Liver (tissue), 8 donors: ENCODE measurements at regions not wholly inside any gene's neighbourhood (a gene's known extent, or its start where the extent isn't known, plus 50 kb on each side); places are given as distances from the start of the nearest gene placed in this dataset.

Experiments used
- DNase-seq: peaks from one replicate; pipeline ENCODE4 v3.0.0-alpha.2; 2017; ENCODE audit warnings: low spot score
- H3K27ac ChIP-seq, 2 donors: one replicate each; pipeline ENCODE4 v1.7.0; 2013; ENCODE audit warnings: inconsistent platforms in 2 of 2, low read length in 2 of 2, control low read depth in 1 of 2, low read depth in 1 of 2, mild to moderate bottlenecking in 1 of 2
- H3K27me3 ChIP-seq, 4 donors: one replicate each; pipeline versions ENCODE4 v1.6.1 to v1.7.0; 2013; ENCODE audit warnings: low read length in 3 of 4, inconsistent platforms in 1 of 4, mild to moderate bottlenecking in 1 of 4, moderate library complexity in 1 of 4; ENCODE audit not compliant: control insufficient read depth in 4 of 4, insufficient read depth in 4 of 4
- H3K36me3 ChIP-seq, 4 donors: one replicate each; pipeline versions ENCODE4 v1.6.1 to v1.7.0; 2013; ENCODE audit warnings: low read length in 3 of 4, mild to moderate bottlenecking in 3 of 4, low read depth in 1 of 4, moderate library complexity in 1 of 4; ENCODE audit not compliant: control insufficient read depth in 4 of 4, insufficient read depth in 3 of 4
- H3K4me1 ChIP-seq, 4 donors: one replicate each; pipeline versions ENCODE4 v1.6.1 to v1.7.0; 2013; ENCODE audit warnings: low read length in 3 of 4, mild to moderate bottlenecking in 3 of 4, moderate library complexity in 1 of 4; ENCODE audit not compliant: control insufficient read depth in 4 of 4, insufficient read depth in 4 of 4
- H3K4me3 ChIP-seq, 3 donors: one replicate each; pipeline versions ENCODE4 v1.6.1 to v1.7.0; 2013; ENCODE audit warnings: low read length in 3 of 3, control low read depth in 1 of 3, low read depth in 1 of 3, mild to moderate bottlenecking in 1 of 3
- H3K9ac ChIP-seq, 2 donors: one replicate each; pipeline ENCODE4 v1.7.0; 2013; ENCODE audit warnings: low read length in 2 of 2, mild to moderate bottlenecking in 2 of 2, moderate library complexity in 2 of 2, control low read depth in 1 of 2, low read depth in 1 of 2
- H3K9me3 ChIP-seq, 4 donors: one replicate each; pipeline versions ENCODE4 v1.6.1 to v1.7.0; 2013; ENCODE audit warnings: low read length in 3 of 4; ENCODE audit not compliant: control insufficient read depth in 4 of 4
- ATF3 ChIP-seq: IDR thresholded peaks from 2 replicates; pipeline ENCODE4 v1.6.1; 2016; ENCODE audit warnings: antibody characterized with exemption
- CTCF ChIP-seq: fragments of 150-350 bp; IDR thresholded peaks from 2 replicates; pipeline ENCODE4 v1.5.1; 2017; ENCODE audit warnings: improper control_type of control experiment, low read depth, low read length; ENCODE audit not compliant: missing input control
- EGR1 ChIP-seq, 2 donors: IDR thresholded peaks; 2 replicates each; pipeline ENCODE4 v1.6.1; 2016 to 2018; ENCODE audit warnings: antibody characterized with exemption in 2 of 2, low read depth in 2 of 2
- FOXA1 ChIP-seq: IDR thresholded peaks from 2 replicates; pipeline ENCODE4 v1.6.1; 2016; ENCODE audit warnings: antibody characterized with exemption
- FOXA2 ChIP-seq: IDR thresholded peaks from 2 replicates; pipeline ENCODE4 v1.6.1; 2016; ENCODE audit warnings: antibody characterized with exemption
- HNF4A ChIP-seq, 2 donors: conservative IDR thresholded peaks; 2 replicates each; pipeline ENCODE4 v1.6.1; 2016; ENCODE audit warnings: antibody characterized with exemption in 2 of 2, mild to moderate bottlenecking in 2 of 2
- HNF4G ChIP-seq: IDR thresholded peaks from 2 replicates; pipeline ENCODE4 v1.6.1; 2016; ENCODE audit warnings: antibody characterized with exemption
- JUND ChIP-seq, 2 donors: IDR thresholded peaks; 2 replicates each; pipeline ENCODE4 v1.6.1; 2016; ENCODE audit warnings: antibody characterized with exemption in 2 of 2
- MAX ChIP-seq: IDR thresholded peaks from 2 replicates; pipeline ENCODE4 v1.6.1; 2016; ENCODE audit warnings: antibody characterized with exemption
- NR2F2 ChIP-seq: IDR thresholded peaks from 2 replicates; pipeline ENCODE4 v1.6.1; 2016; ENCODE audit warnings: antibody characterized with exemption
- RAD21 ChIP-seq, 2 donors: IDR thresholded peaks; 2 replicates each; pipeline ENCODE4 v1.6.1; 2016; ENCODE audit warnings: antibody characterized with exemption in 2 of 2, mild to moderate bottlenecking in 2 of 2
- REST ChIP-seq: IDR thresholded peaks from 2 replicates; pipeline ENCODE4 v1.6.1; 2016; ENCODE audit warnings: antibody characterized with exemption, mild to moderate bottlenecking
- RXRA ChIP-seq, 2 donors: IDR thresholded peaks; 2 replicates each; pipeline ENCODE4 v1.6.1; 2017 to 2018; ENCODE audit warnings: antibody characterized with exemption in 2 of 2, mild to moderate bottlenecking in 1 of 2
- SP1 ChIP-seq: IDR thresholded peaks from 2 replicates; pipeline ENCODE4 v1.6.1; 2018; ENCODE audit warnings: antibody characterized with exemption, mild to moderate bottlenecking
- YY1 ChIP-seq: IDR thresholded peaks from 2 replicates; pipeline ENCODE4 v1.6.1; 2016; ENCODE audit warnings: antibody characterized with exemption, mild to moderate bottlenecking
- WGBS: extraction: QIAGEN DNeasy Blood & Tissue Kit; methylation state at CpG from one replicate; pipeline ENCODE4 v1.1.7; 2013; 5-methylcytosine and 5-hydroxymethylcytosine counted together
- TF ChIP-seq, protein P1 (sequence below): IDR thresholded peaks from 2 replicates; pipeline ENCODE4 v1.6.1; 2016; ENCODE audit warnings: antibody characterized with exemption
- donor health status: healthy.
- donor health status: healthy.
- donor health status: healthy.
- donor health status: healthy.
- donor health status: healthy.

DNA sequence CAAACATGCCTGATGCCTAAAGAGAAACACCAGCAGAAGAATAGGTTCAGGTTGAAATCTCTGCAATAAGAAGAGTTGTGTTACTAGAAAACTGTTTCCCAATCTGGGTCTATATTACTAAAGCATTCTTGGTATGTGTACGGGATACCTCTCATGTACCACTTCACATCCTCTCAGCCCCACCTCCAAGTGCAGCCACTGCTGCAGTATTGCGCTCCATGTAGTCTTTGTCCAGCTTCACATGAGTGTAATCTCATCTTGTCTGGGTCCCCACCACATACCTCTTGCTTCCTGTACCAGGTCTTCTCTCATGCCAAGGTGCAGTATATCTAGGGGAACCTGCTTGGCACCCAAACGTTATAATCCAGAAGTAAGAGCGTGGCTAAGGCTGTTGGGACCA, 187.5 kb upstream of the EEA1 start (continued):
- TF ChIP-seq, protein P1, sequence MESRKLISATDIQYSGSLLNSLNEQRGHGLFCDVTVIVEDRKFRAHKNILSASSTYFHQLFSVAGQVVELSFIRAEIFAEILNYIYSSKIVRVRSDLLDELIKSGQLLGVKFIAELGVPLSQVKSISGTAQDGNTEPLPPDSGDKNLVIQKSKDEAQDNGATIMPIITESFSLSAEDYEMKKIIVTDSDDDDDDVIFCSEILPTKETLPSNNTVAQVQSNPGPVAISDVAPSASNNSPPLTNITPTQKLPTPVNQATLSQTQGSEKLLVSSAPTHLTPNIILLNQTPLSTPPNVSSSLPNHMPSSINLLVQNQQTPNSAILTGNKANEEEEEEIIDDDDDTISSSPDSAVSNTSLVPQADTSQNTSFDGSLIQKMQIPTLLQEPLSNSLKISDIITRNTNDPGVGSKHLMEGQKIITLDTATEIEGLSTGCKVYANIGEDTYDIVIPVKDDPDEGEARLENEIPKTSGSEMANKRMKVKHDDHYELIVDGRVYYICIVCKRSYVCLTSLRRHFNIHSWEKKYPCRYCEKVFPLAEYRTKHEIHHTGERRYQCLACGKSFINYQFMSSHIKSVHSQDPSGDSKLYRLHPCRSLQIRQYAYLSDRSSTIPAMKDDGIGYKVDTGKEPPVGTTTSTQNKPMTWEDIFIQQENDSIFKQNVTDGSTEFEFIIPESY: no peak
- TF ChIP-seq HNF4A (conservative IDR thresholded peaks at IDR 0.05) (no peak), FOXA1 (no peak)

- no peaks in the 10 kb centered on the region for H3K27me3 ChIP-seq
- no peak for TF ChIP-seq HNF4A (conservative IDR thresholded peaks at IDR 0.05)
- TF ChIP-seq YY1: no peak
- TF ChIP-seq JUND (IDR thresholded peaks at IDR 0.05): no peak
- TF ChIP-seq ATF3: no peak
- TF ChIP-seq MAX: no peak
- no peak for TF ChIP-seq HNF4G
- no peak for TF ChIP-seq EGR1 (IDR thresholded peaks at IDR 0.05; ENCODE audit: low read depth in 2 of 2)
- TF ChIP-seq RXRA (IDR thresholded peaks at IDR 0.05): no peak
- no peak for TF ChIP-seq FOXA2
- TF ChIP-seq CTCF: no peak
- no peaks in the 10 kb centered on the region for H3K9me3 ChIP-seq
- WGBS: 73% methylated on average over 4 of the region's 4 CpGs
- no peak overlapping the region for H3K9ac ChIP-seq
- peaks cover 3 to 15% (median 11%) of the 10 kb centered on the region in 4 donors for H3K4me1 ChIP-seq
- H3K36me3 ChIP-seq: no peaks in the 10 kb centered on the region
- H3K27ac ChIP-seq: peak overlapping the region in 1 of 2 donors; percentile 1
- H3K4me3 ChIP-seq: no peak overlapping the region
- DNase-seq: no peak
Measured at GRCh38 chr12:93121729-93122488, 192.8 kb upstream of the EEA1 start.

DNA sequence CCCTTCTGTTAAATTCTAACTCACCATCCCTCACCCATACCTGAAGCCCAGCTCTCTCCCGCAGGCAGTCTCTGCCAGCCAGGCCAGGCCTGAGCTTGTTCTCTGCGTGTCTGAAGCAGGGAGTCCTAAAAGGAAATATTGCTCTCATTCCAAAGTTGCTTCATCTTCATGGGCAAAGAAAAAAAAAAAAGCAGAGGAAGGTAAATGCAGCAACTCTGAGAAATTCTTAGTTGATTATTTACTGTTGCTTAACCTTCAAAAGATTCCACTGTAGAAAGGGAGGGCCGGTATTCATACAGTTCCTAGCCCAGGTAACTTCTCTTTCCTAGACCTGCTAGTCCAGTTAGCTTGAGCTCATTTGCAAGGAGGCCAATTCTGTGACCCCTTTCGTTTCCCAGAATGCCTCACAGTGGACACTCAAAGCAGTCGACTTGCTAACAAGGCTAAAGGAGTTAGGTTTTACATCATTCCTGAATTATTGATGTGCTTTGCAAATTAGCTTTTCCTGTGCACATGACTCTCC, 193.5 kb upstream of the EEA1 start:
- no peak overlapping the region for H3K9ac ChIP-seq

More for the DNA sequence above, 193.5 kb upstream of the EEA1 start:
- Histone ChIP-seq H3K36me3 (no peaks in the 10 kb centered on the region), H3K4me3 (no peak overlapping the region), H3K27me3 (no peaks in the 10 kb centered on the region), H3K9me3 (no peaks in the 10 kb centered on the region), H3K4me1 (peaks cover 3 to 23% (median 18%) of the 10 kb centered on the region in 4 donors), H3K27ac (peak overlapping the region; percentile 1 to 41)
- no peak for DNase-seq
- 24% methylated on average over 5 of the region's 5 CpGs for WGBS
- TF ChIP-seq YY1: peak; percentile 10
- peak; percentile 42 to 53 for TF ChIP-seq HNF4A (conservative IDR thresholded peaks at IDR 0.05)
- TF ChIP-seq MAX: no peak
- no peak for TF ChIP-seq JUND (IDR thresholded peaks at IDR 0.05)
- peak; percentile 33 to 43 for TF ChIP-seq RXRA (IDR thresholded peaks at IDR 0.05)
- TF ChIP-seq RAD21 (IDR thresholded peaks at IDR 0.05): peak; percentile 35 to 48
- no peak for TF ChIP-seq CTCF
- TF ChIP-seq FOXA2: no peak
- TF ChIP-seq REST: no peak
- no peak for TF ChIP-seq NR2F2
- TF ChIP-seq EGR1 (IDR thresholded peaks at IDR 0.05; ENCODE audit: low read depth in 2 of 2): no peak
- TF ChIP-seq ATF3: no peak
- peak; percentile 72 for TF ChIP-seq SP1
